HFFc6 (cell line): ENCODE measurements at regions not wholly inside any gene's neighbourhood (a gene's known extent, or its start where the extent isn't known, plus 50 kb on each side); places are given as distances from the start of the nearest gene placed in this dataset.
"Not testable (repeated sequence)": the region's sequence is repeated elsewhere in the genome, so short reads cannot be mapped to it uniquely, and the experiment has no call there.

Experiments
- DNase-seq: peaks from one replicate; pipeline ENCODE4 v3.0.0-alpha.2; 2018
- H3K27ac Mint-ChIP-seq: 2 replicates; pipeline ENCODE4 v1.8.0; 2020; ENCODE audit warnings: mild to moderate bottlenecking, mixed read lengths
- H3K27me3 Mint-ChIP-seq: 2 replicates; pipeline ENCODE4 v1.8.0; 2021; ENCODE audit warnings: mild to moderate bottlenecking, moderate library complexity, mixed read lengths; ENCODE audit not compliant: insufficient read depth
- H3K36me3 Mint-ChIP-seq: 2 replicates; pipeline ENCODE4 v1.8.0; 2021; ENCODE audit warnings: low read depth, mixed read lengths
- H3K4me1 Mint-ChIP-seq: 2 replicates; pipeline ENCODE4 v1.8.0; 2020; ENCODE audit warnings: low read depth, mixed read lengths
- H3K4me3 Mint-ChIP-seq: 2 replicates; pipeline ENCODE4 v1.8.0; 2020; ENCODE audit warnings: mild to moderate bottlenecking, moderate library complexity, mixed read lengths
- H3K9me3 Mint-ChIP-seq: 2 replicates; pipeline ENCODE4 v1.8.0; 2020; ENCODE audit warnings: mild to moderate bottlenecking, mixed read lengths
- CTCF ChIP-seq: fragments of 200-600 bp; sonication (generic); IDR thresholded peaks from 2 replicates; pipeline ENCODE4 v1.5.0; 2021; ENCODE audit warnings: antibody characterized with exemption, mild to moderate bottlenecking

- H3K36me3 Mint-ChIP-seq = no peaks in the 10 kb centered on the region
- no peaks in the 10 kb centered on the region; the same call in 1 of the 2 replicates for H3K9me3 Mint-ChIP-seq
Measured at GRCh38 chr16:46519063-46519462, 102.1 kb downstream of the SHCBP1 start.

GRCh38 chr16:46496701-46497100 is 124.5 kb downstream of the SHCBP1 start:
- no peak for DNase-seq
- no peak overlapping the region for H3K27ac Mint-ChIP-seq
- no peaks in the 10 kb centered on the region for H3K4me1 Mint-ChIP-seq
- H3K9me3 Mint-ChIP-seq = no peaks in the 10 kb centered on the region
- H3K27me3 Mint-ChIP-seq = no peaks in the 10 kb centered on the region
- H3K36me3 Mint-ChIP-seq = no peaks in the 10 kb centered on the region
- no peak overlapping the region for H3K4me3 Mint-ChIP-seq
- no peak for TF ChIP-seq CTCF

More at GRCh38 chr16:46519063-46519462, 102.1 kb downstream of the SHCBP1 start:
- Mint-ChIP-seq H3K27me3 (no peaks in the 10 kb centered on the region), H3K4me3 (no peak overlapping the region), H3K4me1 (no peaks in the 10 kb centered on the region), H3K27ac (no peak overlapping the region)
- DNase-seq = no peak
- TF ChIP-seq CTCF = no peak

DNA sequence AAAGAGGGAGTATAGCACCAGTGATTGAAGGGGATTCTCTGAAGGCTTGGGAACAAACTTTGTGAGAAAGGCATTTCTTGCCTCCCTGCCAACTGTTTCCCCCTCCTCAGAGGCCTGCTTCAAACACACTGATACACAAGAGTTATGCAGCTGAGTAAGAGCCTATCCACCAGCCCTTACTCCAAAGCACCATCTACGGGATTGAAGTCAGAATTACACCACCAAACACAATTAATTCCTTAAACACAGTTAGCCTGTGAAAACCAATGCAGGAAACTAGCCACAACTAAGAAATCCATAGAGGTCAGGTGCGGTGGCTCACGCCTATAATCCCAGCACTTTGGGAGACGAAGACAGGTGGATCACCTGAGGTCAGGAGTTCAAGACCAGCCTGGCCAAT is 138.3 kb downstream of the SHCBP1 start:
- DNase-seq = no peak
- no peak overlapping the region for H3K27ac Mint-ChIP-seq
- H3K27me3 Mint-ChIP-seq = no peaks in the 10 kb centered on the region
- H3K36me3 Mint-ChIP-seq = no peaks in the 10 kb centered on the region
- no peaks in the 10 kb centered on the region; the same call in none of the 2 replicates for H3K9me3 Mint-ChIP-seq
- H3K4me3 Mint-ChIP-seq = no peak overlapping the region
- no peaks in the 10 kb centered on the region for H3K4me1 Mint-ChIP-seq
- no peak for TF ChIP-seq CTCF

- Mint-ChIP-seq H3K27me3 (no peaks in the 10 kb centered on the region), H3K9me3 (peaks cover 53% of the 10 kb centered on the region), H3K4me3 (no peak overlapping the region), H3K4me1 (no peaks in the 10 kb centered on the region), H3K36me3 (peaks cover 15% of the 10 kb centered on the region), H3K27ac (no peak overlapping the region)
- TF ChIP-seq CTCF = no peak
- no peak for DNase-seq
Measured at GRCh38 chr16:46466239-46466638, 154.9 kb downstream of the SHCBP1 start.

DNA sequence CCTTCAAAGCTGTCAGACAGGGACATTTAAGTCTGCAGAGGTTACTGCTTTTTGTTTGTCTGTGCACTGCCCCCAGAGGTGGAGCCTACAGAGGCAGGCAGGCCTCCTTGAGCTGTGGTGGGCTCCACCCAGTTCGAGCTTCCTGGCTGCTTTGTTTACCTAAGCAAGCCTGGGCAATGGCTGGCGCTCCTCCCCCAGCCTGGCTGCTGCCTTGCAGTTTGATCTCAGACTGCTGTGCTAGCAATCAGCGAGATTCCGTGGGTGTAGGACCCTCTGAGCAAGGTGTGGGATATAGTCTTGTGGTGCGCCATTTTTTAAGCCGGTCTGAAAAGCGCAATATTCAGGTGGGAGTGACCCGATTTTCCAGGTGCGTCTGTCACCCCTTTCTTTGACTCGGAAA is 166.4 kb downstream of the SHCBP1 start:
- H3K4me1 Mint-ChIP-seq, H3K4me3 Mint-ChIP-seq, H3K36me3 Mint-ChIP-seq, H3K27me3 Mint-ChIP-seq, H3K27ac Mint-ChIP-seq, DNase-seq: not testable (repeated sequence)
- H3K9me3 Mint-ChIP-seq = peaks cover 10% of the 10 kb centered on the region

GRCh38 chr16:46428108-46429061 is 192.8 kb downstream of the SHCBP1 start:
- Mint-ChIP-seq H3K36me3 (no peaks in the 10 kb centered on the region), H3K9me3 (peaks cover 13% of the 10 kb centered on the region), H3K27ac (no peak overlapping the region), H3K4me1 (no peaks in the 10 kb centered on the region), H3K27me3 (peaks cover 6% of the 10 kb centered on the region; the same call in 1 of the 2 replicates), H3K4me3 (no peak overlapping the region)
- no peak for DNase-seq
- TF ChIP-seq CTCF = no peak
